ENCODE measurements at regions not wholly inside any gene's neighbourhood (a gene's known extent, or its start where the extent isn't known, plus 50 kb on each side); places are given as distances from the start of the nearest gene placed in this dataset.
A peak's percentile ranks its signal among the peaks of the same experiment; 100 is the strongest.
"Not testable (repeated sequence)": the region's sequence is repeated elsewhere in the genome, so short reads cannot be mapped to it uniquely, and the experiment has no call there.

GRCh38 chr4:184335520-184335919 is 117.8 kb upstream of the ENPP6 start:
- H3K27me3 ChIP-seq, result no peaks in the 10 kb centered on the region
- ATAC-seq (no peak), DNase-seq (no peak)
- intact Hi-C loops (cut with DNase I), result no loop called here
- H3K9me3 ChIP-seq, result peaks cover 0 to 3% (median 0%) of the 10 kb centered on the region in 4 donors
- no peak overlapping the region for H3K4me3 ChIP-seq
- H3K4me1 ChIP-seq, result peaks cover 0 to 27% (median 10%) of the 10 kb centered on the region in 4 donors
- H3K27ac ChIP-seq, result no peak overlapping the region
- no peak for TF ChIP-seq POLR2A (IDR thresholded peaks at IDR 0.05)
- no peak for TF ChIP-seq CTCF (IDR thresholded peaks at IDR 0.05)
- WGBS (ENCODE audit: insufficient coverage, low coverage, low lambda C conversion rate, missing lambda C conversion rate), result 64% methylated on average over 1 of the region's 1 CpG
- no peaks in the 10 kb centered on the region for H3K36me3 ChIP-seq

DNA sequence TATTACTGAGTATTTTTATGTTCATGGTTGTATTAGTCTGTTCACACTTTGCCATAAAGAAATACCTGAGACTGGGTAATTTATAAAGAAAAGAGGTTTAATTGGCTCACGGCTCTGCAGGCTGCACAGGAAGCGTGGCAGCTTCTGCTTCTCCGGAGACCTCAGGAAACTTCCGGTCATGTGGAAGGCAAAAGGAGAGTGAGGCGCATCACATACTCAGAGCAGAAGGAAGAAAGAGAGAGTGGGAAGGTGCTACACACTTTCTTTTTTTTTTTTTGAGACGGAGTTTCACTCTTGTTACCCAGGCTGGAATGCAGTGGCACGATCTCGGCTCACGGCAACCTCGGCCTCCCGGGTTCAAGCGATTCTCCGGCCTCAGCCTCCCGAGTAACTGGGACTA is 115.8 kb upstream of the ENPP6 start:
- H3K27me3 ChIP-seq; H3K36me3 ChIP-seq; H3K9me3 ChIP-seq; H3K27ac ChIP-seq; intact Hi-C loops (cut with DNase I); H3K4me3 ChIP-seq: not testable (repeated sequence)
- DNase-seq (peak in 1 of 3 donors; percentile 39), ATAC-seq (peak in 3 of 4 donors; percentile 20 to 49 (median 30))
- 78% methylated on average over 13 of the region's 14 CpGs for WGBS (ENCODE audit: insufficient coverage, low coverage, low lambda C conversion rate, missing lambda C conversion rate)
- H3K4me1 ChIP-seq, result peaks cover 0 to 16% (median 5%) of the 10 kb centered on the region in 4 donors

DNA sequence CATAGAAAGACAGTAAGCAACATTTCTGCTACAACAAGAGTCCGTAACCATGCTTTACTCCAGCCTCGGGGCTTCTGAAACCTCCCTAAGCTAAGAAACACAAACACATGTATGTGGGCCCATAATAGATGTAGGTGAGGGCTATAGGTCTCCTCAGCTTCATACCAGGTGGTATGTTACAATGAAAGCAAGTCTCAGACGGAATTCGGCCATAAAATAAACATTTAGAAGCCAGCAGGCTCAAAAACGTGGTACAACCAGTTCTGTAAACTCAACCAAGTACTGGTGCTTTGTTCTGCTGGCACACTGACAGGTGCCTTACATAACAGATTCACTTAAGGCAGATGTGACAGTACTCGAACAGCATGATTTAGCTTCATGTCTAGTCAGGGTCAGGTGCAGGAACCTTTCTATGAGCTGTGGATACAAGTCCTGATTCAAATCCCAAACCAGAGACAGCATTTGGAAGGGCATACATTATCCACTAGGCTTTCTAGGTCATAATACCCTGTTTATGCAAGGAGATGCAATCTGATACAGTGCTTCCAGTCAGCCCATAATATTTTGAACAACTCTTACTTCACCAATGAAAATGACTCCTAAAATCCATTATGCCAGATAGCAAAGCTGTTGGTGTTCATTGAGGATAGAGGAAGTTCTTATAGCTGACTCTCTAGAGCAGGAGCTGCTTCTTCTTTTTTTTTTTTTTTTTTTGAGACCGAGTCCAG is 113.8 kb upstream of the ENPP6 start:
- ATAC-seq, result peak; percentile 72 to 90 (median 88)
- intact Hi-C loops (cut with DNase I), result no loop called here
- no peak for TF ChIP-seq CTCF (IDR thresholded peaks at IDR 0.05)
- no peak for TF ChIP-seq POLR2A (IDR thresholded peaks at IDR 0.05)
- Histone ChIP-seq H3K4me3 (no peak overlapping the region), H3K27ac (peak overlapping the region; percentile 16 to 68 (median 65)), H3K4me1 (peaks cover 0 to 16% (median 5%) of the 10 kb centered on the region in 4 donors), H3K27me3 (no peaks in the 10 kb centered on the region), H3K9me3 (no peaks in the 10 kb centered on the region), H3K36me3 (no peaks in the 10 kb centered on the region)
- 45% methylated on average over 6 of the region's 7 CpGs for WGBS (ENCODE audit: insufficient coverage, low coverage, low lambda C conversion rate, missing lambda C conversion rate)
- peak in 1 of 3 donors; percentile 90 for DNase-seq

- H3K9me3 ChIP-seq; H3K4me3 ChIP-seq; intact Hi-C loops (cut with DNase I); H3K36me3 ChIP-seq; H3K27me3 ChIP-seq; ATAC-seq: not testable (repeated sequence)
- DNase-seq, result peak in 1 of 3 donors; percentile 29
- WGBS (ENCODE audit: insufficient coverage, low coverage, low lambda C conversion rate, missing lambda C conversion rate), result 76% methylated on average over 5 of the region's 5 CpGs
- Histone ChIP-seq H3K4me1 (peaks cover 0 to 16% (median 5%) of the 10 kb centered on the region in 4 donors), H3K27ac (peak overlapping the region in 2 of 3 donors; percentile 16 to 65)
Measured at GRCh38 chr4:184330517-184331094, 112.9 kb upstream of the ENPP6 start.

- intact Hi-C loops (cut with DNase I), result no loop called here
- Histone ChIP-seq H3K27me3 (no peaks in the 10 kb centered on the region), H3K9me3 (no peaks in the 10 kb centered on the region), H3K27ac (no peak overlapping the region), H3K36me3 (no peaks in the 10 kb centered on the region), H3K4me3 (no peak overlapping the region), H3K4me1 (peaks cover 0 to 16% (median 5%) of the 10 kb centered on the region in 4 donors)
- peak in 2 of 3 donors; percentile 47 to 48 for DNase-seq
- TF ChIP-seq POLR2A (IDR thresholded peaks at IDR 0.05), result no peak
- no peak for TF ChIP-seq CTCF (IDR thresholded peaks at IDR 0.05)
- WGBS (ENCODE audit: insufficient coverage, low coverage, low lambda C conversion rate, missing lambda C conversion rate), result 59% methylated on average over 13 of the region's 14 CpGs
- peak in 3 of 4 donors; percentile 5 to 47 (median 41) for ATAC-seq
Measured at GRCh38 chr4:184329659-184330400, 112.2 kb upstream of the ENPP6 start.

Data from right lobe of liver (tissue), 6 donors.